Mesothelial cell of epicardium (in vitro differentiated cells): ENCODE measurements at regions not wholly inside any gene's neighbourhood (a gene's known extent, or its start where the extent isn't known, plus 50 kb on each side); places are given as distances from the start of the nearest gene placed in this dataset.

Experiments used
- DNase-seq, 2 experiments: peaks; one replicate each; pipeline ENCODE4 v3.0.0; 2021; ENCODE audit warnings: low spot score in 2 of 2; ENCODE audit not compliant: unreplicated experiment in 2 of 2
- H3K27ac Mint-ChIP-seq: 2 replicates; pipeline ENCODE4 v1.8.0; 2021; ENCODE audit warnings: mixed read lengths
- H3K27me3 Mint-ChIP-seq: 2 replicates; pipeline ENCODE4 v1.8.0; 2021; ENCODE audit warnings: low read depth, mixed read lengths
- H3K36me3 Mint-ChIP-seq: 2 replicates; pipeline ENCODE4 v1.8.0; 2021; ENCODE audit warnings: mixed read lengths
- H3K4me1 Mint-ChIP-seq: 2 replicates; pipeline ENCODE4 v1.8.0; 2021; ENCODE audit warnings: mixed read lengths
- H3K4me3 Mint-ChIP-seq: 2 replicates; pipeline ENCODE4 v1.8.0; 2021; ENCODE audit warnings: mild to moderate bottlenecking, moderate library complexity, mixed read lengths
- H3K9me3 Mint-ChIP-seq: 2 replicates; pipeline ENCODE4 v1.8.0; 2021; ENCODE audit warnings: mixed read lengths
- CTCF ChIP-seq: fragments of 200-600 bp; sonication (generic); IDR thresholded peaks from one replicate; pipeline ENCODE4 v1.5.0; 2021; ENCODE audit warnings: antibody characterized with exemption; ENCODE audit not compliant: unreplicated experiment

- Mint-ChIP-seq H3K27me3 (no peaks in the 10 kb centered on the region), H3K4me1 (no peaks in the 10 kb centered on the region), H3K36me3 (no peaks in the 10 kb centered on the region), H3K4me3 (no peak overlapping the region), H3K27ac (no peak overlapping the region), H3K9me3 (peaks cover 6% of the 10 kb centered on the region)
- no peak for DNase-seq
- no peak for TF ChIP-seq CTCF
These were observed 471.8 kb downstream of the GBE1 start for GRCh38 chr3:81289676-81290075.

GRCh38 chr3:81279481-81280379 is 481.7 kb downstream of the GBE1 start:
- Mint-ChIP-seq H3K9me3 (no peaks in the 10 kb centered on the region), H3K27ac (no peak overlapping the region), H3K4me3 (no peak overlapping the region), H3K4me1 (no peaks in the 10 kb centered on the region), H3K36me3 (no peaks in the 10 kb centered on the region), H3K27me3 (no peaks in the 10 kb centered on the region)
- TF ChIP-seq CTCF = no peak
- DNase-seq = no peak

GRCh38 chr3:81277853-81278252 is 483.6 kb downstream of the GBE1 start:
- Mint-ChIP-seq H3K4me3 (no peak overlapping the region), H3K27me3 (no peaks in the 10 kb centered on the region), H3K27ac (no peak overlapping the region), H3K4me1 (no peaks in the 10 kb centered on the region), H3K36me3 (no peaks in the 10 kb centered on the region), H3K9me3 (no peaks in the 10 kb centered on the region)
- no peak for DNase-seq
- TF ChIP-seq CTCF = no peak

GRCh38 chr3:81274671-81275070 is 486.8 kb downstream of the GBE1 start:
- no peak overlapping the region for H3K4me3 Mint-ChIP-seq
- no peak for TF ChIP-seq CTCF
- no peaks in the 10 kb centered on the region for H3K36me3 Mint-ChIP-seq
- no peaks in the 10 kb centered on the region for H3K27me3 Mint-ChIP-seq
- H3K27ac Mint-ChIP-seq = no peak overlapping the region
- H3K4me1 Mint-ChIP-seq = no peaks in the 10 kb centered on the region
- no peak for DNase-seq
- H3K9me3 Mint-ChIP-seq = no peaks in the 10 kb centered on the region

- no peaks in the 10 kb centered on the region for H3K36me3 Mint-ChIP-seq
These were observed 490.7 kb downstream of the GBE1 start for GRCh38 chr3:81270603-81271379.

More at GRCh38 chr3:81270603-81271379, 490.7 kb downstream of the GBE1 start:
- no peak for TF ChIP-seq CTCF
- Mint-ChIP-seq H3K4me3 (no peak overlapping the region), H3K27me3 (no peaks in the 10 kb centered on the region), H3K4me1 (no peaks in the 10 kb centered on the region), H3K27ac (no peak overlapping the region), H3K9me3 (no peaks in the 10 kb centered on the region)
- DNase-seq = no peak
